H1 (cell line): ENCODE measurements at regions not wholly inside any gene's neighbourhood (a gene's known extent, or its start where the extent isn't known, plus 50 kb on each side); places are given as distances from the start of the nearest gene placed in this dataset.

ENCODE experiments used
- CTCF ChIA-PET: fragments of 300-600 bp; sonication (Branson Sonifier 250); formaldehyde crosslinking; loops from one replicate; lab custom pipeline; 2021; ENCODE audit not compliant: partially characterized antibody; lab: Charles Lee
- POLR2A ChIA-PET: fragments of 300-600 bp; sonication (Branson Sonifier 250); formaldehyde crosslinking; loops from one replicate; lab custom pipeline; 2021; ENCODE audit warnings: inconsistent platforms; ENCODE audit not compliant: partially characterized antibody; lab: Charles Lee
- DNase-seq, 2 experiments: peaks; one replicate each; pipeline versions ENCODE4 v3.0.0 to v3.0.0-alpha.2; 2010 to 2022; ENCODE audit warnings: low spot score in 2 of 2, low read depth in 1 of 2, mixed read lengths in 1 of 2
- FAIRE-seq: peaks from 2 replicates; lab custom pipeline; 2011; peaks lifted over from hg19 to GRCh38; lab: Jason Lieb, UNC
- H2AFZ ChIP-seq: 2 replicates; pipeline ENCODE4 v1.8.1; 2012; ENCODE audit warnings: low read length, inconsistent platforms
- H2AK5ac ChIP-seq: 2 replicates; pipeline ENCODE4 v1.6.1; 2013; ENCODE audit warnings: low read depth, low read length
- H2BK120ac ChIP-seq: replicated peaks from 2 replicates; pipeline ENCODE3; 2013; ENCODE audit warnings: low read depth, low read length, inconsistent platforms
- H2BK12ac ChIP-seq: 2 replicates; pipeline ENCODE4 v1.6.1; 2013; ENCODE audit warnings: low read depth, low read length
- H2BK15ac ChIP-seq: 2 replicates; pipeline ENCODE4 v1.6.1; 2013; ENCODE audit warnings: low read length
- H2BK20ac ChIP-seq: 2 replicates; pipeline ENCODE4 v1.6.1; 2013; ENCODE audit warnings: low read length
- H2BK5ac ChIP-seq: 2 replicates; pipeline ENCODE4 v1.6.1; 2013; ENCODE audit warnings: low read depth, low read length
- H3K14ac ChIP-seq: 2 replicates; pipeline ENCODE4 v1.6.1; 2013; ENCODE audit warnings: inconsistent platforms; ENCODE audit not compliant: insufficient read length
- H3K18ac ChIP-seq: 2 replicates; pipeline ENCODE4 v1.6.1; 2013; ENCODE audit warnings: low read length; ENCODE audit errors: extremely low read depth
- H3K23ac ChIP-seq: 2 replicates; pipeline ENCODE4 v1.6.1; 2013; ENCODE audit warnings: inconsistent platforms; ENCODE audit not compliant: insufficient read length
- H3K23me2 ChIP-seq: 2 replicates; pipeline ENCODE4 v1.6.1; 2013; ENCODE audit warnings: low read depth, low read length
- H3K27ac ChIP-seq: 2 replicates; pipeline ENCODE4 v1.6.1; 2011; ENCODE audit warnings: low read depth, low read length, inconsistent platforms
- H3K27me3 ChIP-seq, 4 experiments: replicated peaks in 1 of 4; 1 replicate in 1 of 4; 2 replicates in 3 of 4; pipeline versions ENCODE4 v1.6.1 to v1.8.1; 2011 to 2013; ENCODE audit warnings: low read length in 3 of 4, mild to moderate bottlenecking in 3 of 4, inconsistent platforms in 2 of 4, mixed read lengths in 2 of 4, moderate library complexity in 1 of 4; ENCODE audit not compliant: control insufficient read depth in 3 of 4, insufficient read depth in 3 of 4; ENCODE audit errors: extremely low read depth in 1 of 4
- H3K36me3 ChIP-seq, 4 experiments: 2 replicates each; pipeline versions ENCODE4 v1.6.1 to v1.8.1; 2011 to 2013; ENCODE audit warnings: mild to moderate bottlenecking in 4 of 4, low read length in 3 of 4, moderate library complexity in 2 of 4, control low read depth in 1 of 4, inconsistent platforms in 1 of 4; ENCODE audit not compliant: insufficient read depth in 4 of 4, control insufficient read depth in 2 of 4
- H3K4ac ChIP-seq: replicated peaks from 2 replicates; pipeline ENCODE3; 2013; ENCODE audit warnings: low read length, low read depth, mixed read lengths, inconsistent platforms; ENCODE audit not compliant: insufficient read length
- H3K4me1 ChIP-seq, 4 experiments: replicated peaks in 1 of 4; 1 replicate in 1 of 4; 2 replicates in 3 of 4; pipeline versions ENCODE4 v1.6.1 to v1.8.1; 2011 to 2013; ENCODE audit warnings: low read length in 3 of 4, inconsistent platforms in 2 of 4, mixed read lengths in 1 of 4; ENCODE audit not compliant: insufficient read depth in 4 of 4, control insufficient read depth in 3 of 4
- H3K4me2 ChIP-seq, 2 experiments: 2 replicates each; pipeline versions ENCODE4 v1.6.1 to v1.8.1; 2011 to 2013; ENCODE audit warnings: low read depth in 2 of 2, low read length in 2 of 2, control low read depth in 1 of 2, inconsistent platforms in 1 of 2, mild to moderate bottlenecking in 1 of 2; ENCODE audit not compliant: insufficient read depth in 1 of 2
- H3K4me3 ChIP-seq, 4 experiments: fragments of 200-600, 300-600 bp in 1 of 4; sonication (generic), shearing (Covaris generic), sonication (Bioruptor Twin) in 1 of 4; 2 replicates each; pipeline versions ENCODE4 v1.5.1 to v1.8.1; 2011 to 2016; ENCODE audit warnings: low read length in 4 of 4, low read depth in 3 of 4, control low read depth in 2 of 4, inconsistent platforms in 2 of 4, mild to moderate bottlenecking in 2 of 4, mixed read lengths in 1 of 4, moderate library complexity in 1 of 4; ENCODE audit not compliant: insufficient read depth in 2 of 4; ENCODE audit errors: extremely low read depth in 1 of 4
- H3K56ac ChIP-seq: replicated peaks from 2 replicates; pipeline ENCODE3; 2013; ENCODE audit warnings: low read depth, mild to moderate bottlenecking, mixed read lengths, low read length, inconsistent platforms; ENCODE audit not compliant: insufficient read length
- H3K79me1 ChIP-seq: 2 replicates; pipeline ENCODE4 v1.6.1; 2013; ENCODE audit warnings: low read depth, low read length, control low read depth
- H3K79me2 ChIP-seq, 2 experiments: 2 replicates each; pipeline versions ENCODE4 v1.6.1 to v1.8.1; 2012 to 2013; ENCODE audit warnings: low read length in 2 of 2, mild to moderate bottlenecking in 2 of 2, inconsistent platforms in 1 of 2; ENCODE audit not compliant: insufficient read depth in 2 of 2, control insufficient read depth in 1 of 2
- H3K9ac ChIP-seq, 4 experiments: replicated peaks in 1 of 4; 1 replicate in 1 of 4; 2 replicates in 3 of 4; pipeline versions ENCODE4 v1.6.1 to v1.8.1; 2011 to 2013; ENCODE audit warnings: low read depth in 3 of 4, low read length in 3 of 4, control low read depth in 2 of 4, mild to moderate bottlenecking in 2 of 4, moderate library complexity in 2 of 4, inconsistent platforms in 1 of 4; ENCODE audit errors: extremely low read depth in 1 of 4
- H3K9me3 ChIP-seq, 2 experiments: 2 replicates each; pipeline versions ENCODE4 v1.6.1 to v1.8.1; 2012 to 2013; ENCODE audit warnings: mild to moderate bottlenecking in 2 of 2, moderate library complexity in 2 of 2, control low read depth in 1 of 2, inconsistent platforms in 1 of 2, low read depth in 1 of 2, low read length in 1 of 2, mixed read lengths in 1 of 2; ENCODE audit not compliant: insufficient read depth in 2 of 2
- H4K20me1 ChIP-seq, 2 experiments: replicated peaks in 1 of 2; 2 replicates each; pipeline versions ENCODE3 to v1.8.1; 2011 to 2013; ENCODE audit warnings: inconsistent platforms in 2 of 2, low read length in 2 of 2, mild to moderate bottlenecking in 1 of 2; ENCODE audit not compliant: insufficient read depth in 2 of 2, control insufficient read depth in 1 of 2
- H4K5ac ChIP-seq: 2 replicates; pipeline ENCODE4 v1.6.1; 2013; ENCODE audit warnings: low read length, low read depth, mixed read lengths, inconsistent platforms; ENCODE audit not compliant: insufficient read length
- H4K8ac ChIP-seq: 2 replicates; pipeline ENCODE4 v1.8.0; 2013; ENCODE audit warnings: mild to moderate bottlenecking, moderate library complexity, low read length, inconsistent platforms; ENCODE audit not compliant: insufficient read depth; ENCODE audit errors: extremely low read depth
- H4K91ac ChIP-seq: replicated peaks from 2 replicates; pipeline ENCODE3; 2013; ENCODE audit warnings: low read length, mixed read lengths, inconsistent platforms; ENCODE audit not compliant: insufficient read length
- ASH2L ChIP-seq: fragments of 200-600, 300-600 bp; sonication (generic); IDR thresholded peaks from one replicate; pipeline ENCODE4 v1.7.1; 2017; ENCODE audit warnings: low read length
- BACH1 ChIP-seq: IDR thresholded peaks from 2 replicates; pipeline ENCODE4 v1.6.1; 2012; ENCODE audit warnings: low read length, improper control_type of control experiment
- CHD1 ChIP-seq: IDR thresholded peaks from 2 replicates; pipeline ENCODE4 v1.6.1; 2012; ENCODE audit warnings: low read depth, low read length, improper control_type of control experiment
- CTBP2 ChIP-seq: IDR thresholded peaks from 2 replicates; pipeline ENCODE4 v1.7.0; 2011; ENCODE audit warnings: borderline replicate concordance, mild to moderate bottlenecking, moderate library complexity, mixed read lengths, low read length; ENCODE audit not compliant: insufficient read depth, insufficient read length
- EP300 ChIP-seq, 2 experiments: IDR thresholded peaks; 1 replicate in 1 of 2; 2 replicates in 1 of 2; pipeline ENCODE4 v1.6.1; 2011 to 2012; ENCODE audit warnings: low read depth in 2 of 2, low read length in 2 of 2, mild to moderate bottlenecking in 2 of 2, borderline replicate concordance in 1 of 2, inconsistent platforms in 1 of 2, moderate library complexity in 1 of 2
- FOSL1 ChIP-seq: IDR thresholded peaks from 2 replicates; pipeline ENCODE4 v1.6.1; 2011; ENCODE audit warnings: mild to moderate bottlenecking, low read depth, low read length, moderate library complexity; ENCODE audit not compliant: insufficient read depth
- KDM1A ChIP-seq: fragments of 200-600, 300-600 bp; sonication (generic); IDR thresholded peaks from 2 replicates; pipeline ENCODE4 v1.7.1; 2016; ENCODE audit warnings: mild to moderate bottlenecking, low read length, borderline replicate concordance
- KDM4A ChIP-seq: IDR thresholded peaks from one replicate; pipeline ENCODE4 v1.7.1; 2012; ENCODE audit warnings: low read depth, mild to moderate bottlenecking, moderate library complexity, low read length, inconsistent platforms; ENCODE audit not compliant: severe bottlenecking
- NANOG ChIP-seq: IDR thresholded peaks from 2 replicates; pipeline ENCODE4 v1.6.1; 2011; ENCODE audit warnings: low read length, low read depth, mild to moderate bottlenecking, inconsistent platforms; ENCODE audit not compliant: insufficient read depth, poor library complexity, severe bottlenecking
- POLR2A ChIP-seq, 2 experiments: IDR thresholded peaks; 1 replicate in 1 of 2; 2 replicates in 1 of 2; pipeline ENCODE4 v1.6.1; 2011; ENCODE audit warnings: low read depth in 2 of 2, low read length in 2 of 2, mild to moderate bottlenecking in 2 of 2; ENCODE audit errors: control extremely low read depth in 1 of 2
- POLR2AphosphoS5 ChIP-seq: IDR thresholded peaks from 2 replicates; pipeline ENCODE4 v1.6.1; 2011; ENCODE audit warnings: low read depth, low read length
- RBBP5 ChIP-seq: IDR thresholded peaks from 2 replicates; pipeline ENCODE4 v1.7.1; 2012; ENCODE audit warnings: low read depth, mild to moderate bottlenecking, inconsistent platforms, low read length, moderate library complexity, borderline replicate concordance
- SAP30 ChIP-seq: fragments of 300-600 bp; sonication (generic); IDR thresholded peaks from 2 replicates; pipeline ENCODE4 v1.7.1; 2012; ENCODE audit warnings: low read length, moderate library complexity, mild to moderate bottlenecking, inconsistent platforms; ENCODE audit not compliant: insufficient read depth, insufficient replicate concordance
- SIX5 ChIP-seq: IDR thresholded peaks from 2 replicates; pipeline ENCODE4 v1.6.1; 2011; ENCODE audit warnings: mild to moderate bottlenecking, low read depth, low read length
- TBP ChIP-seq: IDR thresholded peaks from 2 replicates; pipeline ENCODE4 v1.6.1; 2011; ENCODE audit warnings: low read depth, low read length, improper control_type of control experiment
- YY1 ChIP-seq: IDR thresholded peaks from 2 replicates; pipeline ENCODE4 v1.6.1; 2011; ENCODE audit warnings: low read depth, mild to moderate bottlenecking, low read length
- WGBS, 2 experiments: shearing (Covaris generic) in 1 of 2; methylation state at CpG; one replicate each; pipeline versions ENCODE4 v1.1.6 to v1.1.7; 2013 to 2015; ENCODE audit warnings: low lambda C conversion rate in 2 of 2, mixed read lengths in 2 of 2, inconsistent platforms in 1 of 2, low coverage in 1 of 2, missing lambda C conversion rate in 1 of 2; ENCODE audit not compliant: insufficient replicate concordance in 2 of 2, insufficient coverage in 1 of 2, insufficient read length in 1 of 2; ENCODE audit errors: extremely low coverage in 1 of 2, missing lambda C conversion rate in 1 of 2; 5-methylcytosine and 5-hydroxymethylcytosine counted together

DNA sequence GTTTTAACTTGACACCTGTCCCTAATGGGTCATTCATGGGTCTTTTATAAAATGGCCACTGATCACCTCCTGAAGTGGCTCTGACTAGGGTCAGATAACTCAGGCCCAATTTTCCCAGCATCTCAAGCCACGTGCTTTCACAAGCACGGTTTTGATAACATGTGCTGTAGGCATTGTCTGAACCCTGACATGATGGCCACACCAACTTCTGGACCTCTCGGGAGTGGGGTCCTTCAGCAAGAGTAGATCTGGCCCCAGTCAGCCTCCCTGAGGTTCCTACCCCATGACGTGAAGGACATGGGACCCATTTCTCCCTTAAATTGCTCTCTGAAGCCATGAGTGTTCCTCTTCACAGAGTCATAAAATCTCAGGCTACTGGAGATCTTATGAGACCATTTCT is 60.4 kb upstream of the CCND1 start:
- 77% methylated on average over 4 of the region's 4 CpGs; no CpG with 5 or more reads in 1 of the 2 experiments for WGBS, 2 experiments
- no peak for DNase-seq
- FAIRE-seq: no peak
- no peak for TF ChIP-seq POLR2AphosphoS5
- no peak for TF ChIP-seq FOSL1
- no peak for TF ChIP-seq KDM4A
- TF ChIP-seq CHD1: no peak
- no peak for TF ChIP-seq RBBP5
- TF ChIP-seq POLR2A (IDR thresholded peaks at IDR 0.05; ENCODE audit: control extremely low read depth in 1 of 2, low read depth in 2 of 2, low read length in 2 of 2): no peak
- TF ChIP-seq SIX5: no peak
- no peak for TF ChIP-seq KDM1A
- no peak for TF ChIP-seq YY1
- no peak for TF ChIP-seq NANOG
- TF ChIP-seq SAP30: no peak
- no peak for TF ChIP-seq EP300 (IDR thresholded peaks at IDR 0.05; ENCODE audit: borderline replicate concordance in 1 of 2, low read depth in 2 of 2, low read length in 2 of 2)
- no peak for TF ChIP-seq BACH1
- TF ChIP-seq ASH2L: no peak
- no peak for TF ChIP-seq CTBP2
- TF ChIP-seq TBP: no peak

More for the DNA sequence above, 60.4 kb upstream of the CCND1 start:
- Histone ChIP-seq H3K27me3 (no peaks in the 10 kb centered on the region), H3K18ac (no peak overlapping the region), H3K23me2 (no peaks in the 10 kb centered on the region), H4K8ac (no peak overlapping the region), H4K91ac (no peak overlapping the region), H3K23ac (no peak overlapping the region), H3K36me3 (no peaks in the 10 kb centered on the region), H4K20me1 (no peaks in the 10 kb centered on the region), H3K4ac (no peak overlapping the region), H3K27ac (no peak overlapping the region), H3K9me3 (no peaks in the 10 kb centered on the region), H3K56ac (no peak overlapping the region), H2BK15ac (no peak overlapping the region), H3K4me1 (no peaks in the 10 kb centered on the region), H2BK5ac (no peak overlapping the region), H2BK20ac (no peak overlapping the region), H3K4me3 (no peak overlapping the region), H3K79me1 (no peaks in the 10 kb centered on the region), H2BK12ac (no peak overlapping the region), H3K79me2 (no peaks in the 10 kb centered on the region), H3K9ac (no peak overlapping the region), H2BK120ac (no peak overlapping the region), H2AFZ (no peak overlapping the region), H3K4me2 (no peak overlapping the region), H2AK5ac (no peak overlapping the region), H4K5ac (no peak overlapping the region), H3K14ac (no peak overlapping the region)
- POLR2A ChIA-PET: no interaction called here
- CTCF ChIA-PET: no interaction called here
